ENCODE measurements at regions not wholly inside any gene's neighbourhood (a gene's known extent, or its start where the extent isn't known, plus 50 kb on each side); places are given as distances from the start of the nearest gene placed in this dataset.
"Not testable (repeated sequence)": the region's sequence is repeated elsewhere in the genome, so short reads cannot be mapped to it uniquely, and the experiment has no call there.

- DNase-seq (ENCODE audit: low spot score), result no peak
These were observed 87.2 kb upstream of the DIO2 start for GRCh38 chr14:80298491-80299017.

DNA sequence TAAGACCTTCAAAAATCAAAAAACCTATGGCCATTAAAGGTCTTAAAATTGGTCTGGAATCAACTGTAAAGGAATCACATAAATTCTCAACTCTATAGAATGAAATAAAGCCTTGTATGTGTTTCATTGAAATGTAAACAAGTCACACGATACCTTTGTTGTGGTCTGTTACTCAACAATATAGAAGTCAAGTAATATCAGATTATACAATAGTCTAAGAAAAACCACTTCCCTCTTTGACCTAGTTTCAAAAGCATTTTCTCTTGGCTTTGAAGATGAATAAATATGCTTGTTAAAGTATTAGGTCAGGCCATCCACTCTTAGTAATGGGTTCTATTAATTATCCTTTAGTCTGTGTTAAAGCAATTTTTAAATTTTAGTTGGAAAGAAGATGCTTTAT, 79.8 kb upstream of the DIO2 start:
- no peak for DNase-seq (ENCODE audit: low spot score)

DNA sequence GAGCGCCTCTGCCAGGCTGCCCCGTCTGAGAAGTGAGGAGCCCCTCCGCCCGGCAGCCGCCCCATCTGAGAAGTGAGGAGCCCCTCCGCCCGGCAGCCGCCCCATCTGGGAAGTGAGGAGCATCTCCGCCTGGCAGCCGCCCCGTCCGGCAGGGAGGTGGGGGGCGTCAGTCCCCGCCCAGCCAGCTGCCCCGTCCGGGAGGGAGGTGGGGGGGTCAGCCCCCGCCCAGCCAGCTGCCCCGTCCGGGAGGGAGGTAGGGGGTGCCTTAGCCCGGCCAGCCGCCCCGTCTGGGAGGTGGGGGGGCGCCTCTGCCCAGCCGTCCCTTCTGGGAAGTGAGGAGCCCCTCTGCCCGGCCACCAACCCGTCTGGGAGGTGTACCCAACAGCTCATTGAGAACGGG, 75.4 kb upstream of the DIO2 start:
- DNase-seq (ENCODE audit: low spot score), result not testable (repeated sequence)

DNA sequence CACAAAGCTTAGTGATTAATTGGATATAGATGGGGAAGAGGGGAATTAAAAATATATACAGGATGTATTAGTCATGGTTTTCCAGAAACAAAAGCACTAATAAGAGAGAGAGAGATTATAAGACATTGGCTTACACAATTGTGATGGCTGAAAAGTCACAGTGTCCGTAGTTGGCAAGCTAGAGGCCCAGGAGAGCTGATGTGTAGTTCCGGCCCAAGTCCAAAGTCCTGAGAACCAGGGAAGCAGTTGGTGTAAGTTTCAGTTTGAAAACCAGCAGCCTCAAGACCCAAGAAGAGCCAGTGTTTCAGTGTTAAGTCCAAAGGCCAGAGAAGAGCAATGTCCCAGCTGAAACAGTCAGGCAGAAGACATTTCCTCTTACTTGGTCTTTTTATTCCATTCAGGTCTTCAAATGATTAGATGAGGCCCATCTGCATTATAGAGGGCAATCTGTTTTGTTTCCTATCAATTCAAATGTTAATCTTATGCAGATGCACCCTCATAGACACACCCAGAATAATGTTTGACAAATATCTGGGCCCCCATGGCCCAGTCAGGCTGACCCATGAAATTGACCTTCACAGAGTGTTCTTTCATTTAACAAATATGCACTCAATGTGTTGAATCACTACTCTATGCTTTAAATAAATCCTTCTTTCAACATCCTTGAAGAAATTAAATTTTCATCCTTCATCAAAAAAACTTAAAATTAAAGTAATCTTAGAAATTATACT, 67.2 kb upstream of the DIO2 start:
- no peak for DNase-seq (ENCODE audit: low spot score)

DNA sequence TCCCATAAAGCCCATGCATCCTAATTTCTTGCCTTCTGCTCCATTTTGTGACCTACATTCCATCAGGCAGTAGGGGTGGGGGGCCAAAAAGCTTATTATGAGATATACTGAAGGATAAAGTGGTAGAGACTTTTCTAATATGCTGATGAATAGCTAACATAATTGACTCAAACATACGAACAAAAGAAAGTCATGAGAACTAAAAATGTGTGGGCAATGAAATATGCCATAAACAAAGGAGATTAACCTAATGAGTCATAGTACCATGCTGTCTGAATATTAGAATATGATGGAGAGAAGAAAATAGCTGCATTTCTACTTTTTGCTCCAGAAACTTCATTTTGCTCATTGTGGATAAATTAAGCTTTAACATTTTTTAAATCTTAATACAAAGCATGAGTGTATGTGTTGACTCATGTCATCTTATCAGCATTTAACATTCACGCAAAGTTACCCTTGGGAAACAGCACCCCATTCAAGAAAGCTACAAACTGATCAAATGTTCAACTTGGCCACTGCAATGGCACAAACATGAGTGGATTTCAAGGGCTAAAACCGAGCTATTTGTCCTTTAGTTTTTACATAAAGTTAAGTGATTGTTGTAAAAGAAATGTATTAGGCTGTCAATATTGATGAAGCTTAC, 64.0 kb upstream of the DIO2 start:
- no peak for DNase-seq (ENCODE audit: low spot score)

DNA sequence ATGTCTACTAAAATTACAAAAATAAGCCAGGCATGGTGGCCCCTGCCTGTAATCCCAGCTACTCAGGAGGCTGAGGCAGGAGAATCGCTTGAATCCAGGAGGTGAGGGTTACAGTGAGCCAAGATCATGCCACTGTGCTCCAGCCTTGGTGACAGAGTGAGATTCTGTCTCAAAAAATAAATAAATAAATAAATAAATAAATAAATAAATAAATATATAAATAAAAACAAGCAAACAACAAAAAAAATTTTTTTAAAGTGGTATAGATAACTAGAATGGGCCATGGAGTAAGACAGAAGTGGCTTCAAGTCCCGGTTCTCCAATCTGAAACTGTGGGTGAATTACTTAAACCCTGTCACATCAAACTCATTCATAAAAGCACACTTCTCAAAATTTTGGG, 63.0 kb upstream of the DIO2 start:
- DNase-seq (ENCODE audit: low spot score), result not testable (repeated sequence)

GRCh38 chr14:80271389-80271788, 60.1 kb upstream of the DIO2 start:
- no peak for DNase-seq (ENCODE audit: low spot score)

- DNase-seq (ENCODE audit: low spot score), result no peak
These were observed 58.1 kb upstream of the DIO2 start for GRCh38 chr14:80269353-80269925.

DNA sequence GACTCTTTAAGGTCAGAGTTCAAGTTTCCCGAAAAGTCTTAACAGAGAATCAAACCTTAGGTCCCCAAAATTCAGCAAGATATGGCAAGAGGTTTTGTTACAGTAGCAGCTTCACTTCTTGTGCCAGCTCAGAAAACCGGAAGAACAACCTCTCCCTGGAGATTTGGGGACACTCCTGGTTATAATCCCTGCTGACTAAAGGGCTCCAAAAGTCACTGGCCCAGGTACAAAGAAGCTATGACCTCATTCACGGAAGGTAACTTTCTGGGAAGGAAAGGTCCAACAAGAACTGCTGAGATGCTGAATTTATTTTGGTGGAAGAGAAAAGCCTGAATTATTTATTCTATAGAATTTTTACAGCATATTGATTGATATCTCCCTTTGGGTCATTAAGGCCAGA, 55.6 kb upstream of the DIO2 start:
- no peak for DNase-seq (ENCODE audit: low spot score)

DNA sequence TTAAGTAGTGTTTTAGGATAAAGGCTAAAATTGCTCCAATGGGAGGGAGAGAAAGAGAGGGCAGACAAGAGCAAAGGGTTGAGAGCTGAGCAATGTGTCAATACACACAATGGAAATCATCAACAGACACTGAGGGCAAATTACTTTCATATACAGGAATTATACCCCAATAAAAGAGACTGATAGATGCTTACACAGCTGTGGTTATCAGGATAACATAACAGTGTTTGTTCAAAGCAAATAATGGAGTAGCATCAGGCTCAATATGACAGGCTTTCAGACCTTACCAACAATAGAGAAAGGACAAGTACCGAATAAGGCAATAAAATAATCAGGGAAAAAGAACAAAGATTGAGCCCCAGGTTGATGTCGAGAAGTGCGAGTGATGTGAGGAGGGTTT, 53.4 kb upstream of the DIO2 start:
- DNase-seq (ENCODE audit: low spot score), result no peak

Measured in cerebellar cortex (tissue), 1 donor.